Astrocyte of the hippocampus (primary cell): ENCODE measurements at regions not wholly inside any gene's neighbourhood (a gene's known extent, or its start where the extent isn't known, plus 50 kb on each side); places are given as distances from the start of the nearest gene placed in this dataset.
"Not testable (repeated sequence)": the region's sequence is repeated elsewhere in the genome, so short reads cannot be mapped to it uniquely, and the experiment has no call there.

Source experiments
- DNase-seq: peaks from one replicate; pipeline ENCODE4 v3.0.0; 2011; ENCODE audit warnings: low read depth, low spot score

DNA sequence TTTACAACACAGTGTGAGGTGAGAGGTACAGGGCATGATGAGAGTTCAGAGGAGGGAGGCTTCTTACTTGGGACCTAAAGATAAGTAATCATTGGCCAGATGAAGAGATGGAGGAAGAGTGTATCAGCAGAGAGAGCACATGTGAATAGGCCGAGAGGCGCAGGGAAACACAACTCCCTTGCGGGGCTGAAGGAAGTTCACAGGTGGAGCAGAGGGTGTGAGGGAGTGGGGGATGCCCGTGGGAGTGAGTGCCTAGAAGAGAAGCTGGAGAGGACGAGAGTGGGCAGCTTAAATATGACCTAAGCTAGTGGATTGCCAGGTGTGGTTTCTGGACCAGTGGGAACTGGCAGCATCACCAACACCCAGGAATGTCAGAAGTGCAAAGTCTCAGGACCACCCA is 98.2 kb upstream of the TBC1D5 start:
- DNase-seq = peak; percentile 45

DNA sequence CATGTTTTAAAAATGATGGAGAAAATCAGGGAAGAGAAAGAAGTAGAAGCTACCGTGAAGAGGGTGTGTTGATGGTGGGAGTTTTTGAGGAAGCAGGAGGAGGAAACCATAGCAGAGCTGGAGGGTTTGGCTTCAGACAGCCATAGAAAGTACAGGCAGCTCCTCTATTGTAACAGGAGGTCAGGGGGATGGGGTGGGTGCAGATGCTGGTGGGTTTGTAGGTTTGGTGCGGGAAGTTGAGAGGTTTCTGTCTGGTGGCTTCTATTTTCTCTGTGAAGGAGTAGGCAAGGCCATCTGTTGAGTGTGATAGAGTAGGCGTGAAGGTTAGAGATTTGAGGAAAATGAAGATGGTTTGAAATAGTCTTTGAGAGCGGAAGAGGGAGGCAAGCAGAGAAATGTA is 97.7 kb upstream of the TBC1D5 start:
- DNase-seq = no peak

DNA sequence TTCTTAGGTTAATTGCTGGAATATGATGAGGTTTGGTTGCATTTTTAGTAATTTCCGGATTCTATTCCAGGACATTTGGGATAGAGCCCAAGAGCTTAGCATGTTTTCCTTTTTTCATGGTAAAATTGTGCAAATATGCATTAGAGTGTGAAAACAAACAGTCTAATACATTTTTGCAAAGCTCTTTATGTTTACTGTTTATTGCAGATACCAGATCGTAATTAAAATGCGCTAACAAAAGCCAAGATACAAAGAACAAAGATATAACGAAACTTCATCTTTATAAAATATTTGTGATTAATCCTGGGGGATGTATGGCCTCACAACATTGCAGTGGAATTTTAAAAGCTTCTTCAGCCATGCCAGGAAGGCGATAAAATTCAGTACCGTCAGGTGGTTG is 94.5 kb upstream of the TBC1D5 start:
- no peak for DNase-seq

DNA sequence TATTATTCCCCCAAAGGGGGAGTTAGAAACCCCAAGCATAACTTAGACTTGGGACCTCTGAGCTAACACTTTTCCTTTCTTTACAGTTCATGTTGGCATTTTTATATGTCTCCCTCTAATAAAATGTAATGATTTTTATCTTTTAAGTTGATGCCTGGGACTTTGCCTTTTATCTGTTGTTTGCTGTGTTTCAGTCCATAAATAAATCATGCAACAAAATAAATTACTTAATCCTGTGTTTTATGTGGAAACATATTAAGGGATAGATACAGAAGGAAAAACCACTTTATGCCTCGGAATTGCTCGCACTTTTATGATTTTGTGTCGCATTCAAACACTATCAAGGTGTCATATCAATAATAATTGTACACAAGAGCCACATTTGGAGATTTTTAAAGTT is 93.7 kb upstream of the TBC1D5 start:
- no peak for DNase-seq

DNA sequence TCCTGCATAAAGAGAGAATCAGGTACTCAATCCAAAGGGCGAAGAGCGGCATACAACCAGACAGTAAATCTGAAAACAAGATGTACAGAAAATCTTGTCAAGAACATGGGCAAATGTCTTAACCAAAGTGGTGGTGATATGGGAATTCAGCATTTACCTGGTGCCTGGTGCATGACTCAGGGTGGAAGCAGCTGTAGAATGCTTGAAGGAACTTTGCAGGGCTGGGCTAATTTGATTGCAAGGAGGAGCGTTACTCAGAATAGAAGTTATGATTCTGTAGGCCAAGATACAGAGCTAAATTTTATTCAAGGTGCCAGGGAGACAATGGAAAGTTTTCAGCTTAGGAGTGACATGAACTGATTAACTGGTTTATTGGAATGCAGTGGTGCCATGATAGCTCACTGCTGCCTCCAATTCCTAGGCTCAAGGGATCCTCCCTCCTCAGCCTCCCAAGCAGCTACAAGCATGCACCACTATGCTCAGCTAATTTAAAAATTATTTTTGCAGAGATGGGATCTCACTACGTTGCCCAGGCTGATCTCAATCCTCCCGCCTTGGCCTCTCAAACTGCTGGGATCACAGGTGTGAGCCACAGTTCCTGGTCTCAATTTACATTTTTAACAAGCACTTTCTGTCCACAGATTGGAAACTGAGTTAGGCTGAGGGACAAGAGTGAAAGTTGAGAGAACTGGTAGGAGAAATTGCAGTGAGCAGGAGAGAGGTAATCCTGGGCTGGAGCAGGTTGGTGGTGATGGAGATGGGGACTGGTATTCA is 91.5 kb upstream of the TBC1D5 start:
- peak; percentile 35 for DNase-seq

DNA sequence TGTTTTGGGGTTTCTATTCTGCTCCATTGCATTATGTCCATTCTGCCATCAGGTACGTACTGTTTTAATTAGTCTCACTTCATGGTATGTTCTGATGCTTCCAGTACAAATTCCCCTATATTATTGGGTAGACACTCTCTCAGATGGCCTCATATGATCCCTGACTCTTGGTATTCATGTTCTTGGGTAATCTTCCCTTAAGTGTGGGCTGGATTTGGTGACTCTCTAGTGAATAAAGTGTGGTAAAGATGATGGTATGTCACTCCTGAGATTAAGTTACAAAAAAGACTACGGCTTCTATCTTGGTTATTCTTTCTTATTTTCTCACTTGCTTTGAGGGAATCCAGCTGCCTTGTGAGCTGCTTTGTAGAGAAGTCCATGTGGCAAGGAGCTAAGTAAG is 89.6 kb upstream of the TBC1D5 start:
- DNase-seq = no peak

DNA sequence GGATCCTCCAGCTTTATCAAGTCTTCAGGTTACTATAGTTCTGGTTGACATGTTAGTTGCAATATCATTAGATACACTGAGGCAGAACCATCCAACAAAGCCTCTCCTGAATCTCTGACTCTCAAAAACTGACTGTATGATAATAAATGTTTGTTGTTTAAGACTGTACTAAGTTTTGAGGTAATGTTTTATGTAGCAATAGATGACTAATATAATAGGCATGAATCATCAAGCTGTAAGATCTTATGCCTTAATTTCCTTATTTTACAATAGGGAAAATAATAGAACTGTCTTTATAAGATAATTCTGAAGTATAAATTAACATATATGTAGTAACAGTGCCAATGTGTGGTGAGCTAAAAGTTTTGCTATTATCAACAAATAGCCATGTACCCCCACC is 88.9 kb upstream of the TBC1D5 start:
- no peak for DNase-seq

DNA sequence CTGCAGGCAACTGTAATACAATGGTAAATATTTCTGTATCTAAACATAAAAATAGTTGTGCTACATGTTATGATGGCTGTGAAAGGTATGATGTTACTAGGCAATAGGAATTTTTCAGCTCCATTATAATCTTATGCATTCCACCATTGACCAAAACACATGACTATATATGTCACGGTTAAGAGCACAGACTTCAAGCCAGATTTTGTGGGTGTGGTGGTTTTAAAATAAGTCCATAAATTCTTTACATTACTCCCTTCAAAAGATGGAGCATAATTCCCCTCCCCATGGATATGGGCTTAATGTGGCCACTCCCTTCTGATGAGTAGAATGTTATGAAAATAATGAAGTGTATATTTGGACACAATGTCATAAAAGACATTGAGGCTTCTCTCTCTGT is 88.4 kb upstream of the TBC1D5 start:
- DNase-seq = no peak

DNA sequence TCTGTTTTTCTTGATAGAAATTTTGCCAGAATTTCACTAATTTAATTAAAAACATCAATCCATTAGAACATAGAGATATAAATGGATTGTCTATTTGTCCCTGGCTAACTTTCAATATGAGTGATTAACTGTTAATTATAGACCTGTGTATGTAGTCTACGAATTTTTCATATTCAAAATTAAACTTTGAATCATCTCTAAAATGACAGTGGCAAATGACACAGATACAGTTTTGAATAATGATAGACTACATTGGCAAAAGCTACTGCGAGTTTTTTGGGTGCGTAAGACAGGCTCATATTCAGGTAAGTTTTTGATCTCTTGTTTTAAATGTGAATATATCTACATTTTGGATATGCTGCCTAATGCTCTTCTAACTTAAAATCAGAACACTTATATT is 86.0 kb upstream of the TBC1D5 start:
- no peak for DNase-seq

DNA sequence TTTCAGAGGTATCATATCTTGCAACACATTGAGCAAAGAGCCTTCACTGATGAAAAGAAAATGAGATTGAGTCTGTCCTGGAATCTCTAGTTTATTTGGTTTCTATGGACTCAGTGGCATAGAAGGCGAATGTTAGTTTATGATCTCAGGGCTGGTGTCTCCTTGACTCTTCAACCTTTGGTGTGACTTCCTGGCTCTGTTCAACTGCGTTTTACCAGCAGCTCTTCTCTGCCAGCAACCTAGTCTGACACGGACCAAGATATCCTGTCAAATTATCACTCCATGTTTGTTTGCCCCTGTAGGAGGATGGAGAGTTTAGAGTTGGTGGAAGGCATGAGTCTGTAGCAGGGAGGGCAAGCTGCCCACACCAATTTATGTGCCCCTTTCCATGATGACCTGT is 82.9 kb upstream of the TBC1D5 start:
- DNase-seq = no peak

DNA sequence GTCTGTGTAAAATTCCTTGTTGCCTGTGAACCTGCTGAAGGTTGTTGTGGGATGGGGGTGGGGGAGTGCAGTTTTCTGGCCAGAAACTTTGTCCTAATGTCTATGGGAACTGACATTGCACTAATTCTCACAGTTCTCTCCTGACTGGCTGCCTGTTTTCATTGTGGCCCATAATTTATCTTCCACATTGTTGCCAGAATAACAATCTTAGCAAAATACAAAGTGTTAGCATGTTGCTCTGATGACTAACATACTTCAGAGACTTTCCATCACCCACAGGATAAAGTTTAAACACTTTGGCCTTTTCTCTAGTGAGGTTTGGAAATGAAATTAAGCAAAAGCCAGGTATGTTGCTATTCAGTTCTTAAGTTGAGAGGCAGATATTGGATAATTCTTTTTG is 81.4 kb upstream of the TBC1D5 start:
- DNase-seq = peak; percentile 66

DNA sequence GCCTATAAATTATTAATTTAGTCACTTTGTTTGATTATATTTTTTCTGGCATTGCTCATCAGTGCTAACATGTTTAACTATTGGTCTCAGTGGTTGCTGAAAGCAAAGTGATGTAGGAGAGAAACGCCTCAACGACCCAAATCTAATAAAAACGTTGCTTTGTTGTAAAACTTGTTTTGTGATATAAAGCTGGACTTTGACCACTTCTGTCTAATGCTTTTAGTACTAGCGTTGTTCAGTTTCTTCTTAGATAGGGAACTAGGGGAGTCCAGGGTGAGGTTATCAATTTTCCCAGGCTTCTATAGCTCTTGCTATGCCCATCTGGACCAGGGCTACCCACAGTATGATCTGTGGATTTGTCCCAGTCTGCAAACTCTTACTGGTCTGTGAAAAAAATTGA is 80.6 kb upstream of the TBC1D5 start:
- no peak for DNase-seq

DNA sequence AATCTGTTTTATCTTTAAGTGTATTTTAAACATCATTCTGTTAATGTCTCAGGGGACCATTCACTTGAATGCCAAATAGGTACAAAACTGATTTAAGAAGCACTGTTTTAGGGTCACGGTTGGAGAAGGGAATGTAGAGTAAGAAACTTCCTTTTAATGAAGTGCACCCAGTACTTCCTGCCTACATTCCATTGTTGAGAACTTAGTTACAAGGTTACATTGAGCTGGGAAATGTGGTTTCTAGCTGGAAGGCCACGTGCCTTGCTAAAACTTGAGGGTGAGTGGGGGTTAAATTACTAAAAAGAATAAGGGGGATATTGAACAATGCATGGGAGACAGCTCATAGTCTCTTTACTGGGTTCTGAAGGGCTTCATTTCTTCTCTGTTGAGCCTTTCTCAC is 78.3 kb upstream of the TBC1D5 start:
- peak; percentile 45 for DNase-seq

DNA sequence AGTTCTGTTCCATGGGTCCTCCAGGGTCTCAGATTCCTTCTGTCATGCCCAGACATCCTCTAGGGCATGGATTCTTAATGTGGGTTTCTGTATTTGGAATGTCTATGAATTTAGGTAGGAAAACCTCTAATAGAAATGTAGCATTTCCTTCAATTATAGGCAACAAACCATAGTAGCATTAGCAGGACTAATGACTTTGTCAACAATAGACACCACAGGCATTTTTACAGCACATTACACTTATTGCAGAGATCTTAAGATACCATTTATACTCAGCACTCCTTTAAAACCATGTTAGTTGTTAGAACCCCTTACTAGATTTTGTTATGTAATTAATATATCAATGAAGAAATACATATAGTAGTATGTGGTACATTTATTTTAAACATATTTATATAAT is 77.8 kb upstream of the TBC1D5 start:
- DNase-seq = no peak

DNA sequence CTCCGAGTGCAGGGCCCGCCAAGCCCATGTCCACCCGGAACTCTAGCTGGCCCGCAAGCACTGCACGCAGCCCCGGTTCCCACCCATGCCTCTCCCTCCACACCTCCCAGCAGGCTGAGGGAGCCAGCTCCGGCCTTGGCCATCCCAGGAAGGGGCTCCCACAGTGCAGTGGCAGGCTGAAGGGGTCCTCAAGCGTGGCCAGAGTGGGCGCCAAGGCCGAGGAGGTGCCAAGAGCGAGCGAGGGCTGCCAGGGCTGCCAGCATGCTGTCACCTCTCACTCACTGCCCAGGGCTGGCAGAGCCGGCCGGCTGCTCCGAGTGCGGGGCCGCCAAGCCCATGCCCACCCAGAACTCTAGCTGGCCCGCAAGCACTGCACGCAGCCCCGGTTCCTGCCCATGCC is 75.5 kb upstream of the TBC1D5 start:
- DNase-seq = not testable (repeated sequence)

DNA sequence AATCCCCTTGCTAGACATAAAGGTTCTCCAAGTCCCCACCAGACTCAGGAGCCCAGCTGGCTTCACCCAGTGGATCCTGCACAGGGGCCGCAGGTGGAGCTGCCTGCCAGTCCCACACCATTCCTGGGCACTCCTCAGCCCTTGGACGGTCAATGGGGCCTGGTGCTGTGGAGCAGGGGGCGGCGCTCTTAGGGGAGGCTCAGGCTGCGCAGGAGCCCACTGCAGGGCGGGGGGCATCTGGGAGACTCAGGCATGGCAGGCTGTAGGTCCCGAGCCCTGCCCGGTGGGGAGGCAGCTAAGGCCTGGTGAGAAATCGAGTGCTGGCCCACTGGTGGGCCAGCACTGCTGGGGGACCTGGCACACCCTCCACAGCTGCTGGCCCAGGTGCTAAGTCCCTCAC is 75.1 kb upstream of the TBC1D5 start:
- DNase-seq = no peak

DNA sequence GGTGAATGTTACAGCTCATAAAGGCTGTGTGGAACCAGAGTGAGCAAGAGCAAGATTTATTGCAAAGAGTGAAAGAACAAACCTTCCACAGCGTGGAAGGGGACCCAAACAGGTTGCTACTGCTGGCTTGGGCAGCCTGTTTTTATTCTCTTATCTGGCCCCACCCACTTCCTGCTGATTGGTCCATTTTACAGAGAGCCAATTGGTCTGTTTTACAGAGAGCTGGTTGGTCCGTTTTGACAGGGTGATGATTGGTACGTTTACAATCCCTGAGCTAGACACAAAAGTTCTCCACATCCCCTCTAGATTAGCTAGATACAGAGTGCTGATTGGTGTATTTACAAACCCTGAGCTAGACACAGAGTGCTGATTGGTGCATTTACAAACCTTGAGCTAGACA is 74.4 kb upstream of the TBC1D5 start:
- not testable (repeated sequence) for DNase-seq

DNA sequence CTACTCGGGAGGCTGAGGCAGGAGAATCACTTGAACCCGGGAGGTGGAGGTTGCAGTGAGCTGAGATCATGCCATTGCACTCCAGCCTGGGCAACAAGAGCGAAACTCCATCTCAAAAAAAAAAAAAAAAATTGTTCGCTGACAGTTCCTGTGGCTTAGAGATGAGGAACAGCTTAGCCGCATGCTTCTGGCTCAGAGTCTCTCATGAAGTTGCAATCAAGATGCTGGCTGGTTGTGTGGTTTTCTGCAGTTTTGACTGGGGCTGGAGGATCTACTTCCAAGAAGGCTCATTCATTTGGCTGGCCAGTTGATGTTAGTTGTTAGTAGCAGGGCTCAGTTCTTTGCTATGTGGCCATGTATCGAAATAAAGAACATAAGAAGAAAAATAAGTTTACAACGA is 69.9 kb upstream of the TBC1D5 start:
- not testable (repeated sequence) for DNase-seq

DNA sequence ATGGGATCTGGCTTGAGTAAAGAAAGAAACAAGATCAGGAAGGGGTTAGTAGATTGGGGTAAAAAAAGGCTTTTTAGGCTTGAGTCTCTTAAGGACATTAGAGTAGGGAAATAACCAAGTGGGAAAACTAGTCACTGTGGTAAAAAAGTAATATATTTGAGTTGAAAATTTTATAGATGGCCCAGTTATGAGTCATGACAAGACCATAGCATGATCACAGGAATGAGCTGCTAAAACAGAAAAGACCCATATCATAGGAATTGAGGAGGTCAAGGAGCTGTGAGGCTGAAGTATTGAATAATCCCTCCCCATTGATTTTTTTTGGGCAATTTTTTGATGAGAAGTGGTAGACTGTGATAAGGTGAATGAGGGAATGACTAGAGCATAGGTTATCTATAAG is 69.2 kb upstream of the TBC1D5 start:
- DNase-seq = no peak

DNA sequence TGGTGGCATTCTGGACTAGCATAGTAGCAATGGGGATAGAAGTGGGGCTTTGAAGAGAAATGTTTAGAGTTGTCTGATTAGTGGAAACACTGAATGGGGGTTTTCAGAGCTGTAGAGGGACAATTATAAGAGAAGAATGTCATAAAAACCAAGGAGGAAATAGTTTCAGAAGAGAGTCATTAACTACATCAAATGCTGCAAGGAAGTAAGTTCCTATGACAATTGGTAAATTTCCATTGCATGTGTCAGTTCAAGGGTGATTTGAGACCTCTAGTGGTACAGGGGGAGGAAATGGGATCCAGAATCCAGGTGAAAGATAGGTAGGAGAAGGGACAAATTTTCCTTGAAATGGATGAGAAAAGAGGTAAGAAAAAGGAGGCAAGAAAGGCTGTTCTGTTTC is 68.3 kb upstream of the TBC1D5 start:
- peak; percentile 44 for DNase-seq

DNA sequence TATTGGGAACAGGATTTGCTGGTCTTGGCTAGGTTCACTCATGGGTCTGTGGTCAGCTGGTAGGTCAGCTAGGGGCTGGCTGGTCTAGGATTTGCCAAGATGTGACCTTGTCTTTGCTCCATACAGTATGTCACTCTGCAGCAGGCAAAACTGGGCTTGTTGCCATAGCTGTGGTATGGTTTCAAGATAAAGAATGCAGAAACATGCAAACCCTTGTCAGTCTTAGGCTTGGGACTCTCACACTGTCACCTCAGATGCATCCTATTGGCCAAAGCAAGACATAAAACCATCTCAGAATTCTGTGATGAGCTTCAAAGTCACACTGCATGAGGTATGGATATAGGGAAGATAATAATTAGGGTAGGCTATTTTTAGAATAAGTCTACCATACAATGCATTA is 66.6 kb upstream of the TBC1D5 start:
- peak; percentile 73 for DNase-seq

DNA sequence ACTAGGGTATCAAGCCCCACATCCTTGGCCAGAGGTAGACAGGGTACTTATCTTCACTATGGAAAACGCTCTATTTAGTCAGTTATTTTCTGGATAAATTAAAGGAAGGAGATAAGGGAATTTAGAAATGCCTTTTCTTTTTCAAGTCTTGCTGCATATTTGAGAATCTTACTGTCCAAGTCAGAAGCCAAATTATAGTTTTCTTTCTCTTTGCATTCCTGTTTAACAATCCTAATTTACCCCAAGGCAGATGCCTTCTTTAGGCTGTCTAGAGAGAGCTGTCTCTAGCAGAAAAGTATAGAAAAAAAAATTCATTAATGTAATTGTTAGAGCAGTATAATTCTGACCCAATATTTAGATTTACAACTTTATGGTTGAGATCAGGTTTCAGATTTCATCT is 64.4 kb upstream of the TBC1D5 start:
- DNase-seq = no peak

DNA sequence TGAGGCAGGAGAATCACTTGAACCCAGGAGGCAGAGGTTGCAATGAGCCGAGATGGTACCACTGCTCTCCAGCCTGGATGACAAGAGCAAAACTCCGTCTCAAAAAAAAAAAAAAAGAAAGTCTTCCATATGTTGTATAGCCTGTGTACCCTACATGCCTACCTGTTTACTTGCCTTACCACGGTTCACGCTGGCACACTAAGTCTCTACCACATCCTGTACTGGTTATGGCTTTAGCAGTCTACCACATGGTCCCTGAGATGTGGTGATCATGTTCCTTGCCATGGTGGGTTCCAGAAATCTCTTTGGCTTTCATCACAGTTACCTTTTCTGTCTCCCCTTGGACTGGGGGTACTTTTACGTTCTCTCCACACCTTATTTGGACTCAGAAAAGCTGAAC is 63.8 kb upstream of the TBC1D5 start:
- no peak for DNase-seq

DNA sequence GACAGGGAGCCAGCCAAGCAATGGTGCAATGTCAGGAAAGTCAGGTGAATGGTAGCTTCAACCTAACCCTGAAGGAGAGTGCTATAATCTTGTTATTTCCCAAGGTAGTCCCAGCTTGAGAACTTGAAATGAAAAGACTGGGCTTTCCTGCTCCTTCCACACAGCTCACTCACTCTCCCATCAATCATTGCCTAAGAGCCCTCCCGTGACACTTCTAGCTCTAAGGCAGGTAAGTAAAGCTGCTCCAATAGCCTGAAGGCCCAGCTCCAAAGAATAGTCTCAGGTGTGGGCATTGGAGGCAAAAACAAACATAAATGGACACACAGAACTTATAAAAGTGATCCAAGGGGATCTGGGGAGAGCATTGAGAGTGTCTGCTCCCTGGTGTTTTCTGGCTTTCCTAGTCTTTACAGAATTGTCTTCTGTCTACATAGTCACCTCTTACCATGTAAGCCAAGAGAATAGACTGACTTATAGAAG is 63.1 kb upstream of the TBC1D5 start:
- no peak for DNase-seq
